Lung (tissue), 9 donors: ENCODE measurements at regions not wholly inside any gene's neighbourhood (a gene's known extent, or its start where the extent isn't known, plus 50 kb on each side); places are given as distances from the start of the nearest gene placed in this dataset.
A peak's percentile ranks its signal among the peaks of the same experiment; 100 is the strongest.
"Not testable (repeated sequence)": the region's sequence is repeated elsewhere in the genome, so short reads cannot be mapped to it uniquely, and the experiment has no call there.

Experiments used
- ATAC-seq: fragments of 200-7000 bp; cut with Tn5 transposase; one replicate; pipeline ENCODE4 v1.9.1; 2020; ENCODE audit warnings: moderate number of reproducible peaks; ENCODE audit not compliant: insufficient read depth, low FRiP score
- DNase-seq, 3 donors: peaks; one replicate each; pipeline ENCODE4 v3.0.0-alpha.2; 2013 to 2017
- H3K27ac ChIP-seq, 2 donors: one replicate each; pipeline ENCODE4 v1.5.1; 2013; ENCODE audit warnings: mild to moderate bottlenecking in 2 of 2, moderate library complexity in 2 of 2, control low read depth in 1 of 2, inconsistent platforms in 1 of 2, low read depth in 1 of 2, low read length in 1 of 2
- H3K27me3 ChIP-seq, 3 donors: one replicate each; pipeline ENCODE4 v1.5.1; 2013; ENCODE audit warnings: low read length in 2 of 3; ENCODE audit not compliant: control insufficient read depth in 3 of 3, insufficient read depth in 3 of 3
- H3K36me3 ChIP-seq, 4 donors: one replicate each; pipeline ENCODE4 v1.5.1; 2013; ENCODE audit warnings: low read length in 4 of 4, mild to moderate bottlenecking in 1 of 4, moderate library complexity in 1 of 4; ENCODE audit not compliant: control insufficient read depth in 4 of 4, insufficient read depth in 4 of 4
- H3K4me1 ChIP-seq, 5 donors: one replicate each; pipeline ENCODE4 v1.5.1; 2013; ENCODE audit warnings: low read length in 5 of 5, mild to moderate bottlenecking in 2 of 5, moderate library complexity in 1 of 5; ENCODE audit not compliant: control insufficient read depth in 5 of 5, insufficient read depth in 5 of 5
- H3K4me3 ChIP-seq: one replicate; pipeline ENCODE4 v1.5.1; 2013; ENCODE audit warnings: mild to moderate bottlenecking, control low read depth, moderate library complexity
- H3K9ac ChIP-seq, 2 donors: one replicate each; pipeline ENCODE4 v1.5.1; 2013; ENCODE audit warnings: low read length in 2 of 2, control low read depth in 1 of 2; ENCODE audit not compliant: insufficient read depth in 1 of 2
- H3K9me3 ChIP-seq, 4 donors: one replicate each; pipeline ENCODE4 v1.5.1; 2013; ENCODE audit warnings: low read length in 3 of 4, mild to moderate bottlenecking in 1 of 4, moderate library complexity in 1 of 4; ENCODE audit not compliant: control insufficient read depth in 4 of 4, insufficient read depth in 3 of 4
- WGBS, 2 donors: extraction: QIAGEN DNeasy Blood & Tissue Kit; methylation state at CpG; one replicate each; pipeline ENCODE4 v1.1.7; 2013; 5-methylcytosine and 5-hydroxymethylcytosine counted together
- donor health status: Bipolar disorder and iron deficiency.
- donor health status: healthy.
- donor health status: DM: yes; HTN: yes; CAD: no.

GRCh38 chr3:195989921-195990840 is 81.8 kb upstream of the TNK2 start:
- peak overlapping the region; percentile 72 to 82 for H3K27ac ChIP-seq

GRCh38 chr3:195989197-195989920 is 81.0 kb upstream of the TNK2 start:
- H3K9me3 ChIP-seq, H3K27me3 ChIP-seq, H3K9ac ChIP-seq, H3K4me1 ChIP-seq, H3K36me3 ChIP-seq: not testable (repeated sequence)
- Histone ChIP-seq H3K27ac (peak overlapping the region in 1 of 2 donors; percentile 76), H3K4me3 (peak overlapping the region; percentile 67)
- peak in 2 of 3 donors; percentile 17 to 31 for DNase-seq
- 0% methylated on average over 17 to 20 of the region's 46 CpGs for WGBS, 2 donors
- peak; percentile 73 for ATAC-seq

More at GRCh38 chr3:195989921-195990840, 81.8 kb upstream of the TNK2 start:
- not testable (repeated sequence) for H3K9me3 ChIP-seq, H3K27me3 ChIP-seq, H3K36me3 ChIP-seq, H3K9ac ChIP-seq, H3K4me1 ChIP-seq
- DNase-seq (peak; percentile 93 to 96 (median 94)), ATAC-seq (peak; percentile 96)
- peak overlapping the region; percentile 67 for H3K4me3 ChIP-seq
- 1 to 2% methylated on average over 63 to 89 of the region's 107 CpGs for WGBS, 2 donors

DNA sequence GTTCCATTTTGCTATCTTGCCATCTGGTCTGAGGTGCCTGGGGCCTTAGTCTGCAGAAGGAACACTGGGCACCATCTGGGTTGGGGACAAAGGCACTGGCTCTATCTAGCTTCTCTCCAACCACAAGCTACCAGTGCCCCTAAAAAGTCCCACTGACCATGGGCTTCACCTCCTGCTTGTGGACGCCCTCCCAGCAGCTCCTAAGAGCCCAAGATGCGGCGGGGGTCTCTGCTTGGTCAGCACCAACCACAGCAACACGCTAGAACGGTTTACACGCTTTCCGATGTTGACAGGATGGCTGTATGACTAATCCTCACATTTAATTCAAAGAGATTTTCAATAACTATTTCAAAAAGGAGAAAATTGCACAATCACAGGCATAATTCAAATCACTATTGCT is 80.4 kb upstream of the TNK2 start:
- not testable (repeated sequence) for ATAC-seq, H3K4me1 ChIP-seq, H3K9me3 ChIP-seq, H3K27me3 ChIP-seq, H3K9ac ChIP-seq, DNase-seq, H3K36me3 ChIP-seq, H3K27ac ChIP-seq, H3K4me3 ChIP-seq
- WGBS, 2 donors = 61 to 83% methylated on average over 7 of the region's 7 CpGs

- not testable (repeated sequence) for H3K9me3 ChIP-seq, H3K9ac ChIP-seq, H3K27ac ChIP-seq, ATAC-seq, H3K27me3 ChIP-seq, H3K4me3 ChIP-seq, DNase-seq, H3K4me1 ChIP-seq, H3K36me3 ChIP-seq
- WGBS, 2 donors = 85 to 92% methylated on average over 4 to 5 of the region's 8 CpGs
These were observed 78.7 kb upstream of the TNK2 start for GRCh38 chr3:195987001-195987400.

DNA sequence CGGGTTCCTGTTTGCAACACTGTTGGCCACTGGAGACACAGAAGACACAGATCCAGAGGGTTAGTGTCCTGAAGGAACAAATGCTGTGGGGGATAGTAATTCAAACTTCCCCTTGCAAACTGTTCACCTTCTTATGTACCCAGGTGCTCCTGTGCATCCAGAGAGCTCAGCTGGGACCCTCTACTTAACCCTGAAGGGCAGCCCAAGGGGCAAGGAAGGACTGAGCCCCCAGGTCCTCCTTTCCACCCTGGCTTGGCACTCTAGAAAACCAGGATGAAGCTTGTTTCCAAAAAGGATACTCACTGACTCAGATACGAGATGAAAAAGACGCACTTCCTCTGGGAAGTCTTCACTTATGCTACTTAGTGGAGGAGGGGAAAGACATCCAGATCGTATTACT is 78.2 kb upstream of the TNK2 start:
- ATAC-seq = not testable (repeated sequence)
- WGBS, 2 donors = 43 to 57% methylated on average over 1 of the region's 4 CpGs

GRCh38 chr3:195985348-195985920 is 77.1 kb upstream of the TNK2 start:
- ATAC-seq, H3K4me3 ChIP-seq, DNase-seq, H3K27me3 ChIP-seq, H3K4me1 ChIP-seq, H3K27ac ChIP-seq, H3K9ac ChIP-seq, H3K9me3 ChIP-seq: not testable (repeated sequence)
- WGBS, 2 donors = 98 to 99% methylated on average over 9 of the region's 11 CpGs
- peaks cover 0 to 11% (median 3%) of the 10 kb centered on the region in 4 donors for H3K36me3 ChIP-seq

More for the DNA sequence above, 78.2 kb upstream of the TNK2 start:
- H3K4me1 ChIP-seq, DNase-seq, H3K9ac ChIP-seq, H3K9me3 ChIP-seq, H3K4me3 ChIP-seq, H3K27ac ChIP-seq, H3K27me3 ChIP-seq: not testable (repeated sequence)
- H3K36me3 ChIP-seq = peaks cover 0 to 11% (median 3%) of the 10 kb centered on the region in 4 donors

DNA sequence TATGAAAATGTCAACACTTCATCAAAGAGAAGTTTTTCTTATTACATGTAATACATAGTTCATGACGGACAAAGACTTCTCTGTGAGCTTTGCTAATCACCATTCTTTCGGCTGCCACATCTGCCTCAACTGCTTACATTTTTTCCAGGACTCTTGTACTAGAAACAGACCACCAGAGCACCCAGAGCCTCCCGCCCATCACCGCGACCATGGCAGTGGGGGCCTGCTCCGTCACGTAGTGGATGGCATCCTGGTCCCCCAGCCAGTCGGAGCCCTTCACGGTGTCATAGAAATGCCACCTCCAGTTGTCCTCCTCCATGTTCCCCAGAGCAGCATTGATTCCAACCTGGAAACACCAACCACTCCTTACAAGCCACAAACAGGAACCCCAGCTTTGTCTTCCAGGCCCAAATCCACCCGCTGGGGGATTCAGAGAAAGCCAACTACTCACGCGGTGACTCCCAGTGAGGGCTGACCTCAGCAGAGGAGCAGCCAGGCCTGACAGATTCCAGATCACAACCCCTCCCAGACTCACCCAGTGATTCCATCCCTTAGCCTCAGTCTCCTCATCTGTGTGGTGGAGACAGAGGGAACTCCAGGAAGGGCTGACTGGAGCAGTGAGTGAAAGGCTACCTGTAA is 76.2 kb upstream of the TNK2 start:
- not testable (repeated sequence) for H3K27me3 ChIP-seq, H3K27ac ChIP-seq, H3K9me3 ChIP-seq, ATAC-seq, H3K4me1 ChIP-seq, H3K9ac ChIP-seq, H3K4me3 ChIP-seq, DNase-seq
- peaks cover 0 to 14% (median 3%) of the 10 kb centered on the region in 4 donors for H3K36me3 ChIP-seq
- WGBS, 2 donors = 95 to 96% methylated on average over 12 of the region's 12 CpGs
